GM18502 (cell line): ENCODE measurements at regions not wholly inside any gene's neighbourhood (a gene's known extent, or its start where the extent isn't known, plus 50 kb on each side); places are given as distances from the start of the nearest gene placed in this dataset.

Source experiments
- ATAC-seq: cut with Tn5 transposase; IDR thresholded peaks from one replicate; pipeline ENCODE4 v1.9.1; 2021; ENCODE audit warnings: mild to moderate bottlenecking; ENCODE audit not compliant: unreplicated experiment, poor library complexity

GRCh38 chr12:98358144-98358543 is 157.2 kb upstream of the TMPO start:
- ATAC-seq: no peak

DNA sequence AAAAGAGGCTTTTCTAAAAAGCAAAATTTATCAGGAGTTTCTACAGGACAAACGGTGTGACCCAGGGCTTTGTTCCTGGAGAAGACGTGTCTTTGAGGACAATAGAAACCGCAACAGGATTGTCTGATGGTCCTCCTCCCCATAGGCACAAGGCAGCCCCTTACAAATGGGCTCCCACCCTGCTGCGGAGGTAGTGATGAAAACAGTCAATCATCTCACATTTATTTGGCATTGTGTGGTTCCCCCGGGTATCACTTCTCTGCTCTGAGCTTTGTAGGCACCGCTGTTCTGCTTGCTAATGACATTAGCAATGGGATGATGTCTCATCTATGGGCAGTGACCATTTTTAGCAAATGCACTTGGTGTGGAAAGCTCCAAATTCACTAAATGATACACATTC is 155.5 kb upstream of the TMPO start:
- ATAC-seq: no peak

DNA sequence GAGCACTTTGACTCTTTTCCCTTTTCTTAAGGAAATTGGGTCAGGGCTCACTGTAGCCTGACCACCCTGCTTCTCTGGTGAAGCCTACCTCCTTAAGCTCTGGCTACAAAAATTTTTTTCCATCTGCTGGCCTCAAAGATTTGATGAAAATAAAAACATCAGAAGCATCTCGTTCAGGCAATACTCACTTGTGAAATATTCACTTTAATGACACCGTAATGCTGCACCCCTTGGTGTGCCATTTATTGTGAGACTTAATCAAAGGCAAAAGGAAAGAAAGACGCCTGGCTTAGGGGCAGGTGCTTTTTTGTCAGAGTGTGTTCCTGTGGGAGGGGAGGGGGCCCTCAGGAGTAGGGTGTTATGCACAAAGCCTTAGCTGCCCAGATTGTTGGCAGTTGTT is 155.0 kb upstream of the TMPO start:
- no peak for ATAC-seq

DNA sequence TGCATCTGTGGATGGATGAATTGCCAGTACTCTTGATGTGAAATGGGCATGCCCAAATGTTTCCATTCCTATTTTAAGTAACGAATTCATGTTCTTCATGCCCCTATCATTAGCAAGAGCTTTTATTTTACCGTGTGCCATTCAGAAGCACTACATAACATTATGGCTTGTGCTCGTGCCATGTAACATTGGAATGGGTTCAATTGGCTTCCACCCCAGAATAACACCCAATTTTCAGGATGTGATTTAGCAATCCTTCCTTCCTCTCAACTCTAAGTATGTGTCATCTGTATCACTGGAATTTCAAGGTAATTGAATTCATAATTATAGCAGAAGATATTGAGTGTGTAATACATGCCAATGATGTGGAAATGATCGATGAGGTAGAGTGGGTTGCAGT is 145.8 kb upstream of the TMPO start:
- no peak for ATAC-seq

GRCh38 chr12:98370976-98371375 is 144.4 kb upstream of the TMPO start:
- ATAC-seq: no peak

- no peak for ATAC-seq
Observed at GRCh38 chr12:98371419-98371818, 144.0 kb upstream of the TMPO start.

- ATAC-seq: peak; percentile 12
Observed at GRCh38 chr12:98372340-98373024, 142.9 kb upstream of the TMPO start.

GRCh38 chr12:98373025-98373554 is 142.3 kb upstream of the TMPO start:
- peak; percentile 72 for ATAC-seq

- no peak for ATAC-seq
Observed at GRCh38 chr12:98374007-98374406, 141.4 kb upstream of the TMPO start.

DNA sequence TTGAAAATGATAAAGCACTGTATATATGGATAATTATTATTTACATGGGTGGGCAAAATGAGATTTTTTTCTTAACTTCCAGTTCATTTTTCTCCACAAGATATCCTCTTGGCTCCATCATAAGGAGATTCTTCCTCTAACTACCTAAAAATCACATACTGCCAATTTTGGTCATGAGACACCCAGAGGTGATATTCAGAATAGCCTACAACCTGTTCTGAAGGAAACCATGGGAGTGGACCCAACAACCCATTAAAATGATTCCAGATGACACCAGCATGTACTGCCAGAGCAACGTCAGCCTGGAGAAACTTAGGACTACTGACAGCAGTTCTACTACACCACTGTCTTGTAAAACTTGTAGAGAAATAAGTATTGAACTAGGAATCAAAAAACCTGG is 136.3 kb upstream of the TMPO start:
- no peak for ATAC-seq

- ATAC-seq: no peak
Observed at GRCh38 chr12:98385641-98386040, 129.7 kb upstream of the TMPO start.

DNA sequence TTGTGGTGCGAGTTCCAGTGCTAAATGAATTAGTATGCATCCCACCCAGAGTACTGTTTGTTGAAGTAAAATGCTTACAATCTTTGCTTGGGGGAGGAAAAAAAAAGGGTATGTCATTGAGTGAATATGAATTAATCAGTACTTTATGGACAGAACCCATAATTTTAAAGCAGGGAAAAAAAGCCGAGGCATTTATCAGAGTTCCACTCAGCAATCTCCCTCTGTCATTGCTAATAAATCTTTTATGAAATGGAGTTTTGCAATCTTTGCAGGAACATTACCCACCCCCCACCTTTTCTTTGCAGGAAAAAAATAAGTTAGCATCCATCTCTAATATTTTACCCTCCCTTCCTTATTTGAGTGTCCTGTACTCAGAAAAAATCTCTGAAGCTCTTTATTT is 127.9 kb upstream of the TMPO start:
- no peak for ATAC-seq

DNA sequence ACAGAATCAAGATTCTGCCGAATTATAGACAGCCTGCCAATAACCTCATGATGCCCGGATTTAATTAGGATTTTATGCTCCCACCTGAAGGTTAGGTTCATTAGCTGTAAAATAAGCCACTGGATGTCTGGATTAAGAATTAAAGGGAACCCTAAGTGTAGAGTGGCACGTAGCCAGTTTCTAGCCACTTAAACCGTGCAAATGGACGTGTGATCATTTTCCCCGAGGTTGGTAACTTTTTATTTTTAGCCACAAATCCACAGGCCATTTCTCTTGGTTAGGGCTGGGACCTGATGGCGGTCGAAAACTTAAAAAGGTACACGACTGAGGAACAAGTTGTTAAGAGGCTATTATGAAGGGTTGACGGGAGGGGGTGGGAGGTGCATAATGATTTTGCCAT is 127.3 kb upstream of the TMPO start:
- no peak for ATAC-seq

DNA sequence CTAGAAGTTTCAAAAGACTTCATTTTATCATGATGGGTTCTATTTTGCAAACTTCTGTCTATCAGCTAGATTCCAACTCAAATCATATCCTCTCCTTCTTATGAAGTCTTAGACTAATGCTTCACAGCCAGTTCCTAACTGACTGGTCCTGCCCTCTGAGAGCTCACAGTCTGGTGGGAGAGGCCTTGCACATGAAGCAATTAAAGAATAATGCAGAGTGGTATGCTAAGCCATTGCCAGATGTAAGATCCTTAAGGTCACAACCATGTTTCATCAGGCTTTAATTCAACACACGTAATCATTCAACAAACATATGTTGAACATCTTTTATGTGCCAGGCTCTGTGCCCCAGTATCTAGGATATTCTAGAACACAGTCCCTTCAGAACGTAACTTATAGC is 125.8 kb upstream of the TMPO start:
- ATAC-seq: no peak

DNA sequence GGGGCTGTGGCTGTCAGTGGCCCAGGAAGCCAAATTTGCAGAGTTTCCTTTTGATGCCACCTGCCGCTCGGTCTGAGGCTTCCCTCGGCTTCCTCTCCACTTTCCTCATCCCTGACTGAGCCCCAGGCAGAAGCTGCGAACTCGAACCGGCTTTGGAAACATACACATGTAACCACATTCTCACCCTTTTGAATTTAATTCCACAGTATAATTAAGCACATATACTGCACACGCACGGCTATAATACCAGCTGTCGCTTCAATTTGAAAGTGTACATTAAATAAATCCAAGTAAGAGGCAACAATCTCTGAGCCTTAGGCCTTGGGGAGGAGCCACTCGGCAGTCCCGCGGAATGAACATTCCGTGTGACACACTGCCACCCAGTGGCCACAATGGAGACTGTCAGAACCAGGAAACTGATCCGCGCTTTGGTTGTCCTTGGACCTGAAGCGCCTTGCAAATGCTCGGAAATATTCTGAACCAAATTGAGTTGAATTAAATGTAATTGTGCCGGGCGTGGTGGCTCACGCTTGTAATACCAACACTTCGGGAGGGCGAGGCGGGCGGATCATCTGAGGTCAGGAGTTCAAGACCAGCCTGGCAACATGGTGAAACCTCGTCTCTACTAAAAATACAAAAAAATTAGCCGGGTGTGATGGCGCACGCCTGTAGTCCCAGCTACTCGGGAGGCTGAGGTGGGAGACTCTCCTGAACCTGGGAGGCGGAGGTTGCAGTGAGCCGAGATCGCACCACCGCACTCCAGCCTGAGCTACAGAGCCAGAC is 117.9 kb upstream of the TMPO start:
- peak; percentile 82 for ATAC-seq

GRCh38 chr12:98399532-98399931 is 115.9 kb upstream of the TMPO start:
- peak; percentile 54 for ATAC-seq

DNA sequence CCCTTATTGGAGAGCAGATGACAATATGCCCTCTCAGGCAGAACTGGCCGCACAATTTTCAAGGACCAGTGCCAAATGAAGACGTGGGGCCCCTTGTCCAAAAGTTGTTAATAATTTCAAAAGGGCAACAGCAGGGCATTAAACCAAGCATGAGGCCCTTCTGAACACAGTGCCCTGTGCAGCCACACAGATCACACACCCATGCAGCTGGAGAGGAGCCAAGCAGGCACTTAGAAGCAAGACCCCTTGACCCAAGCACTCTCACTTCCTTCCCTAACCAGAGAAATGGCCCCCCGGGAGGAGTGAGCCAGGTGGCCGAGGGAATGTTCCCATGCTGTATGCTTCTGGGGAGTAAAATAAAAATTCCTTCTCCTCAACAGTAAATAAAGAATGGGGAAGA is 114.0 kb upstream of the TMPO start:
- ATAC-seq: peak; percentile 24

GRCh38 chr12:98402091-98402490 is 113.3 kb upstream of the TMPO start:
- no peak for ATAC-seq

DNA sequence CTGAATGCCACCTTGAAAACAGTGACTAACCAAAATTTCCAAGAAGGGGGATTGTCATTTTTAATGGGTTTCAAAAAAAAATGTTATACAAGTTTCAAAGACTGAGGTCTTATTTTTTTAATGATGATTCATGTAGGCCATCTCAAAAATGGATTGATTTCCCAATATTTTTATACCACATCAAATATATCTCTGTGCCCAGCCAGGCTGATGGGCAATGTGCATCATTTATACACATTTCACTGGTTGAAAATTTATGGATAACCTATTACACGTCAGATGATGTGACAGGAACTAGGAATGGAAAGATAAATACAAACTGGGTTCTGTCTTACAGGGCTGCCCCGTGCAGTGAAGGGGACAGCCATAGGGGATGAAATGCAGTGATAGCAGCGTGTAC is 112.7 kb upstream of the TMPO start:
- no peak for ATAC-seq

DNA sequence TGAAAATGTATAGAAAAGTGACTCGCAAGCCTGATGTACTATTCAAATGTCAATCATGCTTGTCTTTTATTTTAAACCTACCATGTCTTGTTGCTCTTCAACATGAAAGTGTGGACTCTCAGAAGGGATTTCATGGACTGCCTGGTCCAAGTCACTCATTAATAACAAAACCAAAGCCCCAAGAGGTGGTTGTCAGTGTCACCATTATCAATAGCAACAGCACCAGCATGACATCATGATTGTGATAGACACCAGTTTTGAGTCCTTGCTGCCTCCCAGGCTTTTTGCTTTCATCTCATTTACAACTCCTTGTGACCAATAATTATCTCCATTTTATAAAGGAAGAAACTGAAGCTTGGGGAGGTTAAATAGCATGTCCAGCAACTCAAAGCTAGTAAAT is 112.0 kb upstream of the TMPO start:
- ATAC-seq: no peak

- ATAC-seq: peak; percentile 32
Observed at GRCh38 chr12:98403936-98404335, 111.5 kb upstream of the TMPO start.
